Activated naive CD4-positive, alpha-beta T cell (primary cell): ENCODE measurements at regions not wholly inside any gene's neighbourhood (a gene's known extent, or its start where the extent isn't known, plus 50 kb on each side); places are given as distances from the start of the nearest gene placed in this dataset.

Source experiments
- DNase-seq, 4 experiments: peaks; one replicate each; lab custom pipeline; 2025; lab: John Stamatoyannopoulos, UW

DNA sequence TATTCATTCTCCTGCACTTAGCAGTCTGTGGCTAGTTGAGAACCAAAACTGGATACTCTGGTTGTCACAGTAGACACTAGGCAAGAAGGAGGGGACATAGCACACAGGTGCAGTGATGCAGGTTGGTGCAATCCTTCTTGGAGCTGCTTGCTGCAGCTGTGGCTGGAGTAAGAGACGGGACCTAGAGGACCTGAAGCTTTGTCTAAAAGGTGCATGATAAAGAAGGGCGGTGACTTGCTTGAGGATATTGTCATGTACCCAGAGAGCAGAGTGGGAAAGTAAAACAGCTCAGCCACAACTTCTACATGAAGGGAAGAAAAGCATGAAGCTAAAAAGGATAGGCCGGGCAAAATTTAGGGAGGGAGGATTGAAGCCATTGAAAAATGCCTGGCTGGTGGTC lies 304.1 kb upstream of the KIRREL3 start:
- DNase-seq: no peak

DNA sequence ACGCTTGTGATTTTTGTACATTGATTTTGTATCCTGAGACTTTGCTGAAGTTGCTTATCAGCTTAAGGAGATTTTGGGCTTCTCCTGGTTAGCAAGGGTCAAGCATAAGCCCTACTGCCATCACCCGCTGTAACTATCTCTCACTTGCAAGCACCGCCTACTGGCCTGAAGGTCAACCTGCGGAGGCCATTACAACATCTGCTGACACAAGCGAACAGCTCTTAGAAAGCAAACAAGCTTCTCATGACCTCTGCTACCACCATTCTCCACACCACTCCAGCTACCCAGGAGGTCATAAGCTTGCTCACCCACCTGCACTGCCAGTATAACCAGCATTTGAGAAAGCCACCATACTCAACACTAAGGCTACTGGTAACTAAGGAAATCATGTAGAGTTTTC lies 288.4 kb upstream of the KIRREL3 start:
- DNase-seq: no peak

DNA sequence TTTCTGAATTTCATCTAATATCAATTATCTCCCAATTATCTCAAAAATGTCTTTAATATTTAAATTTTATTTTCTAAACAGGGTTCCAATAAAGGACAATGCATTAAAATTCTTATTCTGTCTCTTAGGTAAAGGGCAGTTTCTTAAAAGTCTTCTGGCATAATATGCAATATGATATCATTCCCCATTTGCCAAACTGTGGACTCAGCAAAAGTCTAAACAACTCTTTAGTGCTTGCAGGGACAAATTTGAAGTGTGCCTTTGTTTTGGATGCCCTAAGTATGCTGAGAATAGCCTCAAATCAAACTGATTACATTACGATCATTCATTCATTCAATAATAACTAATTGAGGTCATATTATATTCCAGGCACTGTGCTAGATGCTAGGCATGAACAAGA lies 281.0 kb upstream of the KIRREL3 start:
- no peak for DNase-seq

DNA sequence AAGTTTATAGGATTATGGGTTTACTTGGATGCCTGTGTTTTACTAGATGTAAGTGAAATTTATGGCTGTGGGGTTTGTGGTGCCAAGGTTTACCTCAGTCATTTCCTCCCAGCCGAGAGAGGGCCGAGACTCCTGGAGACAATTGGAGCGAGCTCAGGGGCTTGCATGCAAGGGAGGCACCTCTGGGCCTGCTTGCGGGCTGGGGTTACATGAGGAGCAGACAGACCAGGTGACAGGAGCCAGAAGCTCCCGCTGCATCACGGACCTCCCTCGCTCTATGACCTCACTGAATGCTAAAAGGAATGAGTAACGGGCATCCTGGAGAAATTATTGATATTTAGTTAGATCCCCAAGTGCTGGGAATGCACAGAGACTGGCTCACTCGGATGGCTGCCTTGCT lies 275.2 kb upstream of the KIRREL3 start:
- DNase-seq: no peak

DNA sequence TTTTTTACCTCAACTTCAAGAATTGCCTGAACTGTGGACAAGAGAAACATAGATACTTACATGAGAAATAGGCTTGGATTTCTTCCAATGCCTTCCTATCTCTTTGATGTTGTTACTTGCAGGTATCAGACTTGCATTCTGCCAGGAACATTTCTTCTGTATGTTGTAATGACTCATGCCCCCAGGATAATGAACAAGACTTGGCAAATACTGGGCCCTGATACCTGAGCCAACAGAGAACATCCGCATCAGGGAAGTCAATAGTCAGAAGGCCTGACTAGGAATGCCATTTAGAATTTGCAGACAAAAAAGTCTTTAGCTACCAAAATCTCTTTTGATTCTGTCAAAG lies 273.7 kb upstream of the KIRREL3 start:
- no peak for DNase-seq

DNA sequence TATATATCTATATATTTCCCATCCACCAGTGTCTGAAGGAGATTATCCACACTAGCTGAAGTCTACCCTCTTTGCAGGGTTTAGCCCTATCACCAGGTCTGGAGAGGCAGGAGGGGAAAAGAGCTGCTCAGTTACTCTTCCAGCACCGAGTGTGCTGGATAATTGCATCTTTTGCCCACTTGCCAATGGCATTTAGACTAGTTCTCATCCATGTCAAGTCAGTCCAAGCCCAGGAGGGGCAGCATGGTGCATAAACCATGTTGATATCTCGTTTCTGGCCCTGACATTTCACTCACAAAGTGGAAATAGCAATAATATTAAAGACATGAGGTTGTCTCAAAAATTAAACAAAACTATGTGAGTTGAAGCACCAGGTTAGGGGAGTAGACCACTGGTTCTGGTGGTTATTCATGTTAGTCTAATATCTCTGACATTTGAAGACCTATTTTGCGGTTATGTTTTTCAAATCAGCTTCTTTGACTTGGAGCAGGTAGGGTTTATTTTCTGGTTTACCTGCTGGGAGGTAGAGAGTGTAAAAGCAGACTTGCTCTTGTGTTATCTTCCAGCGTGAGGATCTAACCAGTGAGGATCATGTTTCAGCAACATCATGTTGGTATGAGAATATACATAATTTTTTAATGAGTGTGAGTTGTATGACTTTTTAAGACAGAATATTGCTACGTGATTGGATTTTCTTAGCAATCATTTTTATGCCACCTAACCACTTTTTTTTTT lies 273.2 kb upstream of the KIRREL3 start:
- DNase-seq: no peak

DNA sequence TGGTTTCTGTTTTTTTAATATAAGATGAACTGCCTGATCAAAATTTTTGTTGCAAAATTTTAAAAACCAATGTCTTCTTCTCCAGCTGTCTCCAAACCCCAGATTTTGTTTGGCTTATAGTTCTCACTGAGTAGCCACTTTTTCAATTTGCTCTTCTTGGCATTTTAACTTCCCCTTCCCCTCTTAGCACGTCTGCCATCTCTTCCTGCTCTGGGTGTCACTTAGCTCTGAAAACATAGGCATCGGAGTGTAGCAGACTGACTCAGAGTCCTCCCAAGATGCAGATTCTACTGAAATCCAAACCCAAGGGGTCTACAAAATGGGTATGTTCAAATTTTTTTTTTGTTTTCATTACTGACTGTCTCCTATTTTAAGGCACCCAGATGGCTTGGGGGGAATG lies 270.3 kb upstream of the KIRREL3 start:
- no peak for DNase-seq

DNA sequence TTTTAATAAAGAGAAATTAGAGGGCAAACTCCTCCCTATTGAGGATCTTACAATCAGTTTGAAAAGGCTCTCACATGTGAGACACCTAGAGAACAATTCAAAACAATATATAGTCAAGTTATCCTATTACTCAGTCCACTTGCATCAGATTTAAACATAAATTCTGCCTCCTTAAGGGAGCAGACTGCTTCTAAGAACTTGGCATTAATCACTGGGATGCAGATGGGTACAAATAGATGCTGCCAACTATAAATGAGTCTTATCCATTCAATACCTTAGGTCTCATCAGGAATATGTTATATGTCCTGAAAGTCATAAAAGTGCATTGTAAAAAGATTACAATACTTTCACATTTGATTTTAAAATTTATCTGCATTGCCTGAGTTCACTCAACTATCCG lies 269.3 kb upstream of the KIRREL3 start:
- DNase-seq: no peak

DNA sequence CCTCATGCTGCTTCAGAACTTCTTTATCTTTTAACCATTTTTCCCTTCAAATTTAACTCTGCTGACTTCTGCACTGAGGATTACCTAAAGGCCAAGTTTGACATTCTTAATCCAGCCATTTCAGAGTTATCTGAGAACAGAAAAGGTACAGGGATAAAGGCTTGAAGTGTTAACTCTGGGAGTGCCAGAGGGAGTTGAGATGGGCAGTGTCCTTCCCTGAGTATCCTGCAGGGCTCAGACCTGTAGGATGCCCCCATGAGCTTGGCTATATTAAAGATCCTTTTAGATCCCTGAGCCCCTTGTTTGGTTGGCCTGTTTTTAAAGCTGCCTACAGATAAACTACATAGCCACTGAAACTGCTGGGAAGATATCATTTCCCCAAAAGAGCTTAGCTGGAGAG lies 268.4 kb upstream of the KIRREL3 start:
- DNase-seq: no peak

DNA sequence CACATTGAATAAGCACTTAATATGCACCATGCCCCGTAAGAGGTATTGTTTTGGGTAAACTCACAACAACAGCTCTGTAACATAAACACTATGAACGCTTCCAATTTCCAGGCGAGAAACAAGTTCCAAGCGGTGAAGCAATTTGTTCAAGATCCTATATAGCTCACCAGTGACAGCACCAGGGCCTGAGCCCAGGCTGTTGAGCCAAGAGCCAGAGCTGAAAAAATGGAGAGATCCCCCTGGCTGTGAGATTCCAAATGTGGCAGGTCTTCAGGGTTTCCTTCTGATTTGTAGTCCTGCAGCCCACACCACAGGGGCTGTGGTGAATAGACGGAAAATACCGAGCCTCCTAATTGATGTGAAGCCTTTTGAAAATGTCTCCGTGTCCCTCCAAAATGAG lies 268.0 kb upstream of the KIRREL3 start:
- DNase-seq: no peak

DNA sequence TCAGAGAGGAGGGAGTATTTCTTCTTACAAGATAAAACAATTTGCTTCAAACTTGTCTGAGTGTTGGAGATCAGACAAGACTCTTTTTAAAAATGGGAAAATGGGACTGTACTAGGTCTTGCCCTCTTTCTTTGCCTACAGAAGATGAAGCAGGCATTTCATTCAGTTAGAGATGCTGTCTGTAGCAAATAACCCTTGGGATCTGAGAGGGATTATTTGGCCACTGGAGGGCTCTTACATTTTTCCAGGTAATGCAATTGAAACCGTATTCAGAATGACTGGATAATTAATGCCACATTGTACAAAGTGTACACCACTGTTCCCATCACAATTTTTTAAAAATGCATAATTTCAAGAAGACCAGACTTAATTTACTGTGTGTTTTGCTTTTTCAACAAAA lies 258.5 kb upstream of the KIRREL3 start:
- no peak for DNase-seq

DNA sequence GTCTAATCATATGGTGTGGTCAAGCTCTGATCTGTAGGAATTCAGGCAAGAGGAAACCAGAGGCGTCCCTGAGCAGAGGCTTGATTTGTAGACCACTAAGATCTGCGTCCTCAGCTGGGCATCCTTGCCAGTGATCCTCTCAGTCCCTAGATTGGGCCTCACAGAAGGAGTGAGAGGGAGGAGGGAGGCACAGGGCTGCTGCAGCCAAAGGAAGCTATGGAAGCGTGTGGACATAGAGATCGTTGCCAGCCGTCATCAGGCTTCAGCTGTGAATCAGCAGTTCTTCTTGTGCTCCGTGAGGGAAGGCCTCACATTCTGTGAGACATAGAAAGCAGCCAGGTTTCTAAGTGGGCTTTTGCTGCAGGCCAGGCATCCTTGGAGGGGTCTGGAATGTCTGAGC lies 254.6 kb upstream of the KIRREL3 start:
- DNase-seq: no peak

DNA sequence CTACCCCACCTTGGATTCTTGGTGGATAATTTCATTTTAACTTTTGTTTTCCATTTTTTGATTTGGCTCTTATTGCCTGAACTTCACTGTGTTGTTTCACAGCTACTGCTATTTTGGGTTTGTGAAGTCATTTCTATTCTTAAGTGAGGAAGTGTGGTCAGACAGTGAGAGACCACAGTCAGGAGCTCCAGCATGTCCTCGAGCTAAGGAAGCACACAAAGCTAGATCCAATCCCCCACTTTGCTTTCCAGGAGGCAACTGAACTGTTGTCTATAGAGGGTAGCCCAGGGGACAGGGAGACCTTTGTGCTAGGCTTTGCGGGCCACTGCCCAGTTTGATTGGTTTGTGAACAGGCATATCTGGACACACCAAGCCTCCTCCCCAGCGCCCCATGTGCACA lies 251.8 kb upstream of the KIRREL3 start:
- no peak for DNase-seq

DNA sequence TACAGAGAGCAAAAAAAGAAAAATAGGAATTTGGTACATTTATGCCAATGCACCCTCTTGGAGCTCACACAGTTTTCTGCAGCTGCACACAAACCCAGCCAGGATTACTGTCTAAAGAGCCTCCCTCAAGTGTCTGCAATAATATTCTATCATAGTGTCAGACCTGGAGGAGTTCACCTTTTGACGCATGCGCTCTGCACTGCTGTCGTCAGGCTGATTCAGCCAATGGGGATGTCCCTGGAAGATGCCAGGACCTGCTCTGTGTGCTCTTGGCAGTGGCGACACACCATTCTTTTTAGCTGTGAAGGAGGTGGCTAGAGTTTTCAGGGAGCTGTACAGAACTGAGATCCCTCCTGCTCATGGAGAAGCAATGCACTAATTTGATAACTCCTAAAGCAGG lies 249.0 kb upstream of the KIRREL3 start:
- DNase-seq: no peak

DNA sequence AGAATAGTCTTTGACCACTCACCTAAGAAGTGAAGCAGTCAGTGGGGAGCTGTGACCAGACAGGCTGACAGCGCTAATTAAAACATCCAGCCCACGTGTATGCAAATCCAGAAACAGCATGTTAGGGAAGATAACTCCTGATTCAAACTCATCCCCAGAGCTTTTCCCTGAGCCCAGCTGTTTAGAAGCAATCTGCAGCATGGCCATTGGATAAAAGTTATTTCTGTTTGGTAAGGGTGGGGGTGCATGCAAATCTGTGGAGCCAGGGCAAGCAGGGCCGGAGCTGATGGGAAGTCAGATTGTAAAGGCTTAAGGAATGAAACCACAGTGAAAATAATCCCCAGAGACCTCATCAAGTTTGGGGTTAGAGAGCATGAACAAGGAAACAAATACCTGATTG lies 247.9 kb upstream of the KIRREL3 start:
- DNase-seq: no peak

DNA sequence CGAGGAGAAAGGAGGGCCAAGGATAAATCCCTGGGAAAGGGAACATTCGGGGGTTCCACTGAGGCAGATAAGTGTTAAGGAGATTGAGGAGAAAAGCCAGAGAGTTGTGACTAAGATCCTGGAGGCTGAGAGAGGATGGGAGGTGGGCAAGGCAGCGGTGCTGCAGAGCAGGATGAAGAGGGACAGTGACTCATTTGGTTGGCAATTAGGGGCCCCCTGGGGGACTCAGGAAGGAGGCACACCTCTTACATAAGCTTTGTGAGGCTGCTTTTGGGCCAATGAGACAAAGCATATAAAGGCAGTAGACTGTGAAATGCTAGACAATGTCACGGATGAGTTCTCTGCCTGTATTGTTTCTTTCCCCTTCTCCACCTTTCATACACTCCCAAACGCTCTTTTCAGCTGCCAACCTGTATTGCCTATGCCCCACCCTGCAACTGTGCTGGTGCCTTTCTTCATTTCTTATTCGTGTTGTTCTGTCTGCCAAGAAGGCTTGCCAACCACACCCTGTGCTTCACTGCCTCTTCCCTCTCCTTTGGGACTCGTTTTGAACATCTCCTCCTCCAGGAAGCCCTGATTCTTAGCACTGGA lies 246.8 kb upstream of the KIRREL3 start:
- no peak for DNase-seq

DNA sequence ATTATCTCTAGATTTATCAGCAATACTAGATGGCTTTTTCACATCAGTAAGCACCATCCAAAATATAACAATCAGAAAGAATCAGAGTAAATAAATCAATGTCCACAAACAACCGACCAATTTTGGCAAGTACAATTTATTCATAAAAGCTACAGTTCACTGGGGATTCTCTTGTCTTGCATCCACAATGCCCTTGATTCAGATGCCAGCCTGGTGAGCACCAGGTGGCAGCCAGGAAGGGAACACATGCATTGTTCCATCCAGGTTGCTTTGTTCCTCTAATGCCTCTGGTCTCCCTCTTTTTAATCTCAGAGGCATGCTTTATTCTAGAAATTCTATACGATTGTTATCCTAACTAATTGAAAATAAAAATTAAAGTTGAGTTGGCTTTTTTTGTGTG lies 242.1 kb upstream of the KIRREL3 start:
- no peak for DNase-seq

DNA sequence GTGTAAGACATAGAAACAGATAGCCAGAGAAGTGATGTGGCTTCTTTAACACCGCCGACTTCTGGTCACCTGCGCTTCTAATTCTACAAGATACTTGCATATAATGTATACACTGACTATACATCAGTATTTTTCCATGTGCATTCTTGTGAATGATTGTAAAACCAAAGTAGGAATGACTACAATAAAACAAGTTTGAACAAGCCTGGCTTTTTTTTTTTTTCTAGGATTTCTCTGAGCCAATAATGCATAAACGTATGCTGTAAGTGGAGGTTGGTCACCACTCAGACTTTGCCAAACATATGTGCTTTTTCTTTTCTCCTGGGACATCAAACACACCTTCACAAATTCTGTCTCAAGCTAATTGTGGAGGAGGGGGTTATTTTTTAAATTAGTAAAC lies 237.8 kb upstream of the KIRREL3 start:
- no peak for DNase-seq

DNA sequence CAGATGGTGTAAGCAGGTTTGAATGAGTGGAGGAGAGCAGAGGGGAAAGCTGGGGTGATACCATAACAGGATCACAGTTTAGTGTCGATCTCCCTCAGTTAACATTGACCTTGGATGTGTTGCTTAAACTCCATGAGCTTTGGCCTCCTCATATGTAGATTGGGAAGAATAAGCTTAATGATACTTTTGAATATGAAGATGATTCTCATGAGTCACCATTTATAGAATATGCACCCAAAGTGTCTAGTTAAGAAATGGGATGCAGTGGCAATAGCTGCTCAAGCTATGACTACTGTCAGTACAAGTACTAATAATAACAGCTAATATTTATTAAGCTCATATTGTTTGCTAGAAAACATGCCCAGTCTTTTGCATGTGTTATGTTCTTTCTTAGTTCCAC lies 236.2 kb upstream of the KIRREL3 start:
- no peak for DNase-seq

DNA sequence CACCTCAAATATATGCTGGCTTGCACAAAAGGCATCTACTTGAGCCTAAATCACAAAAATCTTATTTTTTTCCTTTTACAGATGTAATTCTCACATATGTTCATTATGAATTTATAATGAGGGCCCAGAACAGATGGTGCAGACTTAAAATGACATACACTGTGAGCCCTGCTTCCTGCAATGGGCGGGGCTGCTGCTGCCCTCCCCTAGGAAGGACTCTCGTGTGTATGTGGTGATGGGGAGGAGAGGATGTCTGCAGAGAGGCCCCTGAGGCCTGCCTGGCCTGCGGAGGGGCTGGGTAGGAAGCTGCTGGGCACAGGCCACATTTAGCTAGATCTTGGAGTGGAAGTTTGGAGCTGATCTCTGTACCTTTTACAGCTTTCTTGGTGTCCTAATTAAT lies 233.4 kb upstream of the KIRREL3 start:
- DNase-seq: no peak

DNA sequence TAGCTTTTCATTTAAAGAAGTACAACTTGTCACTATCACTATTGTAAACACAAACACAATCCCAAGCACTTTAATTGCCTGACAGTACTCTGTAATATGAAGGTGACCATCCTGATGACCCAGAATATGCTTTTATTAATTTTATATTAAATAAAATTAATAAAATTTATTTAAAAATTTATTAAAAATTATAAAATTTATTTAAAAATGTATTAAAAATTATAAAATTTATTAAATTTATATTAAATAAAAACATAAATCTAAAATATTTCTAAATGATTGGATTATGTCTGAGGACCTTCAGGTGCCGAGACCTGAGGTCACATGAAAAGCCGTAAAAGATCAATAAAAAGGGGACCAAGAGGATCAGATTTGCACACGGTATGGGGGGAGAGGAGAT lies 229.8 kb upstream of the KIRREL3 start:
- no peak for DNase-seq

DNA sequence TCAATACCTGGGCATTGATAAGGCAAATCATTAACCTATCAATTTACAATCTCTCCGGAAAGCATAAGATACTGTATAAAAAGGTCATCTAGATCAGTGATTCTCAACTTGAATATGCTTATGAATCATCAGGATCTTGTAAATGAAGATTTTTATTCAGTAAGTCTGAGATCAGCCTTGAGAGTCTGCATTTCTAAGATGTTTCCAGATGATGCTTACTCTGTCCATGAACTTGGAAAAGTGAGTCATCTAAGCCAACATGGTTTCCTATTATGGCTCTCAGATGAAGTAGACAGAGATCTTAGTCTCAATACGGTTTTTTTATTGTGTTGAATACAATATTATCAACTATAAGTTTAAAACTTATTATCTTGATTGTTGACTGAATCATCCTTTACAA lies 226.4 kb upstream of the KIRREL3 start:
- DNase-seq: no peak

DNA sequence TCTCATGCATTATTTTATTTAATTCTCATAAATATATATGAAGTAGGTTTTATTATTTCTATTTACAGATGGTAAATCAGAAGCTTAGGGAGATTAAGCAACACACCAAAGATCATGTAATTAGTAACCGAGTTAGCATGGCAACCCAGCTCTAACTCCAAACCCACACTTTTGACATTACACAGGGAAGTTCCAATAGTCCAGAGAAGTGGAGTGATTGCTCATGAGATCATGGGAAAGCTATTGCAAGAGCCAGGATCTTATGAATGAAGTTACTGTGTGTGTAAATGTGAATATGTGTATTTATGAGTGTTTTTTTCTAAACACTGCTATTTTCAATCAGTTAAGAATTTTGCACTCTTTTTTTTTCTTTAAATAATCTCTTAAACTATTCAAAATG lies 225.8 kb upstream of the KIRREL3 start:
- DNase-seq: no peak

DNA sequence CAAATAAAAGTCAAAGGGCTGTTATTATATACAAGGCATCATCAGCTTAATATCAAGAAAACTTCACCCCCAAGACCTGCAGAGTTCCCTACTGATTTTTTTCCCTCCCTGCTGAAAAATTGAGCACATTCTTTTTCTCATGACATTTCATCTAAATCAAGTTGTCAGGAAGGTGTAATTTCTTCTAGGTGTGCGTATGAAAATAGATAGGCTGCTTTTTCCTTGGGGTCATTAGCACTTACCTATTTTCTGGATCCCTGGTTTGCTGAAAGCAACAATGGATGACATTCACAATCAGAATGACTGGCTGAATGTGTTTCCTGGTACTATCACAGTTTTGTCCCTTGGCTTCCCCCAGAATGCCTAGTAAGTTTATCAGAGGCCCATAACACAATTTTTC lies 225.0 kb upstream of the KIRREL3 start:
- no peak for DNase-seq
